ENCODE measurements at regions not wholly inside any gene's neighbourhood (a gene's known extent, or its start where the extent isn't known, plus 50 kb on each side); places are given as distances from the start of the nearest gene placed in this dataset.

- DNase-seq (ENCODE audit: low read depth): no peak
Observed at GRCh38 chr14:104319491-104320241, 181.3 kb downstream of the KIF26A start.

- no peak for DNase-seq (ENCODE audit: low read depth)
Observed at GRCh38 chr14:104320611-104321086, 182.3 kb downstream of the KIF26A start.

- DNase-seq (ENCODE audit: low read depth): no peak
Observed at GRCh38 chr14:104321088-104321801, 182.9 kb downstream of the KIF26A start.

GRCh38 chr14:104321802-104322130, 183.4 kb downstream of the KIF26A start:
- no peak for DNase-seq (ENCODE audit: low read depth)

- no peak for DNase-seq (ENCODE audit: low read depth)
Observed at GRCh38 chr14:104322531-104323366, 184.4 kb downstream of the KIF26A start.

- no peak for DNase-seq (ENCODE audit: low read depth)
Observed at GRCh38 chr14:104323551-104324175, 185.3 kb downstream of the KIF26A start.

GRCh38 chr14:104326848-104327247, 188.5 kb downstream of the KIF26A start:
- DNase-seq (ENCODE audit: low read depth): no peak

GRCh38 chr14:104328607-104329006, 190.2 kb downstream of the KIF26A start:
- DNase-seq (ENCODE audit: low read depth): no peak

GRCh38 chr14:104329793-104330192, 191.4 kb downstream of the KIF26A start:
- no peak for DNase-seq (ENCODE audit: low read depth)

- DNase-seq (ENCODE audit: low read depth): no peak
Observed at GRCh38 chr14:104331871-104332605, 193.7 kb downstream of the KIF26A start.

- DNase-seq (ENCODE audit: low read depth): no peak
Observed at GRCh38 chr14:104332634-104333270, 194.4 kb downstream of the KIF26A start.

GRCh38 chr14:104333646-104334423, 195.4 kb downstream of the KIF26A start:
- DNase-seq (ENCODE audit: low read depth): no peak

- no peak for DNase-seq (ENCODE audit: low read depth)
Observed at GRCh38 chr14:104334424-104335161, 196.2 kb downstream of the KIF26A start.

GRCh38 chr14:104335176-104335575, 196.8 kb downstream of the KIF26A start:
- no peak for DNase-seq (ENCODE audit: low read depth)

- DNase-seq (ENCODE audit: low read depth): no peak
Observed at GRCh38 chr14:104335611-104336010, 197.2 kb downstream of the KIF26A start.

GRCh38 chr14:104337351-104337750, 199.0 kb downstream of the KIF26A start:
- DNase-seq (ENCODE audit: low read depth): no peak

GRCh38 chr14:104339361-104339760, 201.0 kb downstream of the KIF26A start:
- DNase-seq (ENCODE audit: low read depth): no peak

GRCh38 chr14:104339829-104340228, 201.4 kb downstream of the KIF26A start:
- no peak for DNase-seq (ENCODE audit: low read depth)
